ENCODE measurements at regions not wholly inside any gene's neighbourhood (a gene's known extent, or its start where the extent isn't known, plus 50 kb on each side); places are given as distances from the start of the nearest gene placed in this dataset.

DNA sequence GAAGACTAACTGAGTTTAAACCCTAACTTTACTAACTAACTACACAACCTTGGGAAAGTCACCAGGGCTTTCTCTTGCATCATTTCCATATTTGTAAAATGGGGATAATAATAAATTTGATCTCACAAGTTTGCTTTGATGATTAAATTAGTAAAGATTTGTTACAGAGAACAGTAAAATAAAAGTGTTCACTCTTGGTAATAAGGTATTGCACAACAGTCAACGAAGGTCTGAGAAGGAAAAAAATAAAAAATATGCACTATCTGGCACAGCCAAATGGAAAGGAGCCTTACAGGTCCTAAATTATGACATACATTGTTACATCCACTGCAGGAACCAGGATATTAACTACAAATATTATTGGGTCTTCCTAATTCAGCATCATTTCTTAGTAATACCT lies 160.0 kb upstream of the TMEM161B start:
- H3K4me3 ChIP-seq (ENCODE audit: low read depth, low read length), result no peak overlapping the region
- H3K36me3 ChIP-seq, result no peaks in the 10 kb centered on the region
- no peaks in the 10 kb centered on the region for H3K9me3 ChIP-seq
- TF ChIP-seq, protein P1, sequence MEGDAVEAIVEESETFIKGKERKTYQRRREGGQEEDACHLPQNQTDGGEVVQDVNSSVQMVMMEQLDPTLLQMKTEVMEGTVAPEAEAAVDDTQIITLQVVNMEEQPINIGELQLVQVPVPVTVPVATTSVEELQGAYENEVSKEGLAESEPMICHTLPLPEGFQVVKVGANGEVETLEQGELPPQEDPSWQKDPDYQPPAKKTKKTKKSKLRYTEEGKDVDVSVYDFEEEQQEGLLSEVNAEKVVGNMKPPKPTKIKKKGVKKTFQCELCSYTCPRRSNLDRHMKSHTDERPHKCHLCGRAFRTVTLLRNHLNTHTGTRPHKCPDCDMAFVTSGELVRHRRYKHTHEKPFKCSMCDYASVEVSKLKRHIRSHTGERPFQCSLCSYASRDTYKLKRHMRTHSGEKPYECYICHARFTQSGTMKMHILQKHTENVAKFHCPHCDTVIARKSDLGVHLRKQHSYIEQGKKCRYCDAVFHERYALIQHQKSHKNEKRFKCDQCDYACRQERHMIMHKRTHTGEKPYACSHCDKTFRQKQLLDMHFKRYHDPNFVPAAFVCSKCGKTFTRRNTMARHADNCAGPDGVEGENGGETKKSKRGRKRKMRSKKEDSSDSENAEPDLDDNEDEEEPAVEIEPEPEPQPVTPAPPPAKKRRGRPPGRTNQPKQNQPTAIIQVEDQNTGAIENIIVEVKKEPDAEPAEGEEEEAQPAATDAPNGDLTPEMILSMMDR (IDR thresholded peaks at IDR 0.05; ENCODE audit: low read depth, low read length), result no peak
- no peak for DNase-seq
- no peaks in the 10 kb centered on the region for H3K4me1 ChIP-seq
- H3K27me3 ChIP-seq, result no peaks in the 10 kb centered on the region; the same call in 1 of the 2 replicates

DNA sequence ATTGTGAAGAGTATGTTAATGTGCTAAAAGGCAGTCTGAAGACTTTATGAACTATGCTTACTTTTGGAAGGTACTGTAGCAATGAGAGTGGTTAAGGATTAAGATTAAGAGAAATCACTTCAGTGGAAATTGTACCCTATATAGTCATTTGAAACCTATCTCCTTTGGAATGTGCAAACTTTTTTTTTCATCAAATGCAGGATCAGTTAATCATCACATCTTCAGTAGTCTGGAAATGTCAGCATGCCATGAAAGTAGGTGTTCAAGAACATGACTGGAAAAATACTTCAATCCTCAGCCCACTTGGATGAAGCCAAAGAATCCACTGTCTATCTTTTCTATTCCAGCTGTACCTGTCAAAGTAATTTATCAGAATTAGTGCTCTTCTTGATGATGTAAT lies 157.8 kb upstream of the TMEM161B start:
- Histone ChIP-seq H3K27me3 (no peaks in the 10 kb centered on the region; the same call in 1 of the 2 replicates), H3K9me3 (no peaks in the 10 kb centered on the region), H3K36me3 (no peaks in the 10 kb centered on the region), H3K4me3 (ENCODE audit: low read depth, low read length) (no peak overlapping the region), H3K4me1 (no peaks in the 10 kb centered on the region)
- TF ChIP-seq, protein P1 (IDR thresholded peaks at IDR 0.05; ENCODE audit: low read depth, low read length), result no peak
- no peak for DNase-seq

DNA sequence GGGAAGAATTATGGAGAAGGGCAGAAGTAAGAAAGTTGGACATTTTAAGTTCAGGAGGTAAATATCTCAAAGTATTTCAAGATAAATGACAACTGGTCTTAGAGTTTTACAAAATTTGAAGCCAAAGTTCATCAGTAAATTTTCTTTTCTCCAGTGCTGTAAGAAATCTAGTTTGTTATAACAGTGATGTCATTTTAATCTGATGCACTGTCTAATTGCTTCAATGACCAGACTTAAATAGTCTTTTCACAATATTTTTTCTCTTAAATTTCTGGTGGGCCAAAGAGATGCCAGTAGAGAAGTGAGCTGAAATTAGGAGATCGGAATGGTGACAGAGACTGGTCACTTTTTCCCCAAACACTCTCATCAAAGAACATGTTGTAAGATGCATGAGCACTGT lies 156.5 kb upstream of the TMEM161B start:
- Histone ChIP-seq H3K36me3 (no peaks in the 10 kb centered on the region), H3K27me3 (no peaks in the 10 kb centered on the region; the same call in 1 of the 2 replicates), H3K4me3 (ENCODE audit: low read depth, low read length) (no peak overlapping the region), H3K9me3 (no peaks in the 10 kb centered on the region), H3K4me1 (no peaks in the 10 kb centered on the region)
- TF ChIP-seq, protein P1 (IDR thresholded peaks at IDR 0.05; ENCODE audit: low read depth, low read length), result no peak
- no peak for DNase-seq

DNA sequence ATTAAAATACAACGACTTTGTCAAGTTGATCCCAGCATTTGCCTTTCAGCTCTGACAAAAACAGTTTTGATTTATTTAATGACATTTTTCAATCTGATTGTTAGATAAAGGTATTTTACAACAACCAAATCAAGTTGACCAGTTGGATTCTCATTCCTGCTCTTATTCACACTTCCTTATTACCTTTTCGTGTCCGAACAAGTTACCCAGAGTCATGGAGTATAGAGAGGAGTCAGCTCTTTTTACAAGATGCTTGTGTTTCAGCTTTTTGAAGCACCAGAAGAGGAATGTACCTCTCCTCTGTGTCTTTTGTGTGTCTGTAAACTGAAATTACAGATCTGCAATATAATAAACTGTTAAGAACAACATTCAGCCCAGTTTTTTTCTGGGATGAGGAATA lies 151.3 kb upstream of the TMEM161B start:
- TF ChIP-seq, protein P1 (IDR thresholded peaks at IDR 0.05; ENCODE audit: low read depth, low read length), result no peak

DNA sequence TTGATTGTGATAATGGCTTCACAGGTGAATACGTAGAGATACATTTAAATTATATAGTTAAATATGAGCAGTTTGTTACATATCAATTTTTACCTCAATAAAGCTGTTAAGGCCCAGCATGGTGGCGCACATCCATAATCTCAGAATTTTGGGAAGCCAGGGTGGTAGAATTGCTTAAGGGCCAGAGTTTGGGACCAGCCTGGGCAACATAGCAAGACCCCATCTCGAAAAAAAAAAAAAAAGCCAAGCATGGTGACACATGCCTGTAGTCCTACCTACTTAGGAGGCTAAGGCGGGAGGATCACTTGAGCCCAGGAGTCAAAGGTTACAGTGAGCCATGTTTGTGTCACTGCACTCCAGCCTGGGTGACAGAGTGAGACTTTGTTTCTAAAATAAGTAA lies 138.7 kb upstream of the TMEM161B start:
- H3K4me1 ChIP-seq, result no peaks in the 10 kb centered on the region

More for the DNA sequence above, 151.3 kb upstream of the TMEM161B start:
- H3K4me1 ChIP-seq, result no peaks in the 10 kb centered on the region
- no peak overlapping the region for H3K4me3 ChIP-seq (ENCODE audit: low read depth, low read length)
- no peak for DNase-seq
- H3K9me3 ChIP-seq, result no peaks in the 10 kb centered on the region
- no peaks in the 10 kb centered on the region for H3K27me3 ChIP-seq
- H3K36me3 ChIP-seq, result no peaks in the 10 kb centered on the region

DNA sequence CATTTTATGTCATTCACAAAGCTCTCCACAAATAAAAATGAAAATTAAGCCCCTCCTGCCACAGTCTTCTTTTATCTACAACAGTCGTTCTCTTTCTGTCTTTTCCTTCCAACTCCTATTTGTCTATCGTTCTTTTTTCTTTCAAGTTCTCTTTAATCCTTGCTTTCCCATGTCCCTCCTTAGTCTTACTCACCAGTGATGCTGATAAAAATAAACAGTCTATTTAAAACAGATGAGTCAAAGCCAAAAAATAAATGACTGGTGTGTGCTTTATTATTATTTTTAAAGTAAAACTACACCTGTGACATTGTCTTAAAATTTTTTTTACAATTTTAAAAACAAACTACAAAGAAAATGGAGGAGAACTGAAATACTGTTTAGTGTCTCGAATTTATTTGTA lies 137.1 kb upstream of the TMEM161B start:
- H3K27me3 ChIP-seq, result no peaks in the 10 kb centered on the region; the same call in 1 of the 2 replicates
- H3K9me3 ChIP-seq, result no peaks in the 10 kb centered on the region
- TF ChIP-seq, protein P1 (IDR thresholded peaks at IDR 0.05; ENCODE audit: low read depth, low read length), result no peak
- no peaks in the 10 kb centered on the region for H3K36me3 ChIP-seq
- no peak for DNase-seq
- H3K4me1 ChIP-seq, result no peaks in the 10 kb centered on the region
- no peak overlapping the region for H3K4me3 ChIP-seq (ENCODE audit: low read depth, low read length)

More for the DNA sequence above, 138.7 kb upstream of the TMEM161B start:
- H3K4me3 ChIP-seq (ENCODE audit: low read depth, low read length), result no peak overlapping the region
- H3K9me3 ChIP-seq, result no peaks in the 10 kb centered on the region
- no peaks in the 10 kb centered on the region; the same call in 1 of the 2 replicates for H3K27me3 ChIP-seq
- TF ChIP-seq, protein P1 (IDR thresholded peaks at IDR 0.05; ENCODE audit: low read depth, low read length), result no peak
- no peaks in the 10 kb centered on the region for H3K36me3 ChIP-seq
- DNase-seq, result no peak
